ENCODE measurements at regions not wholly inside any gene's neighbourhood (a gene's known extent, or its start where the extent isn't known, plus 50 kb on each side); places are given as distances from the start of the nearest gene placed in this dataset.
"Not testable (repeated sequence)": the region's sequence is repeated elsewhere in the genome, so short reads cannot be mapped to it uniquely, and the experiment has no call there.

- TF ChIP-seq ZNF70 (CRISPR knock-in tag; IDR thresholded peaks at IDR 0.05): no peak
- TF ChIP-seq SNAI2 (CRISPR knock-in tag; IDR thresholded peaks at IDR 0.05): no peak
- peak; percentile 42; the same call in 1 of the 2 replicates for TF ChIP-seq ISL1 (CRISPR knock-in tag; IDR thresholded peaks at IDR 0.05)
- peak; percentile 48; the same call in 1 of the 2 replicates for TF ChIP-seq ZFP3 (CRISPR knock-in tag; IDR thresholded peaks at IDR 0.05)
Observed at GRCh38 chr6:21873562-21873961, 280.0 kb downstream of the SOX4 start.

GRCh38 chr6:21874372-21874771 lies 280.8 kb downstream of the SOX4 start:
- ATAC-seq: no peak; the same call in 2 of the 3 replicates
- no peak for TF ChIP-seq OSR1 (CRISPR knock-in tag; IDR thresholded peaks at IDR 0.05)
- no peak for TF ChIP-seq ARNTL (CRISPR knock-in tag; IDR thresholded peaks at IDR 0.05; ENCODE audit: borderline replicate concordance, low read depth)
- TF ChIP-seq TCF4 (CRISPR knock-in tag; IDR thresholded peaks at IDR 0.05; ENCODE audit: borderline replicate concordance): no peak
- TF ChIP-seq SNAI2 (CRISPR knock-in tag; IDR thresholded peaks at IDR 0.05): no peak
- no peak for TF ChIP-seq POU6F1 (CRISPR knock-in tag; IDR thresholded peaks at IDR 0.05; ENCODE audit: borderline replicate concordance, low read depth)
- no peak for TF ChIP-seq ZFP3 (CRISPR knock-in tag; IDR thresholded peaks at IDR 0.05)
- no peak for TF ChIP-seq ESRRG (CRISPR knock-in tag; IDR thresholded peaks at IDR 0.05)
- no peak for TF ChIP-seq PATZ1 (CRISPR knock-in tag; IDR thresholded peaks at IDR 0.05; ENCODE audit: borderline replicate concordance)

More at GRCh38 chr6:21873562-21873961, 280.0 kb downstream of the SOX4 start:
- ATAC-seq: peak; percentile 97

- not testable (repeated sequence) for ATAC-seq
Observed at GRCh38 chr6:21877037-21877436, 283.5 kb downstream of the SOX4 start.

GRCh38 chr6:21880249-21880648 lies 286.7 kb downstream of the SOX4 start:
- ATAC-seq: not testable (repeated sequence)

- no peak for TF ChIP-seq OSR1 (CRISPR knock-in tag; IDR thresholded peaks at IDR 0.05)
- TF ChIP-seq BACH2 (CRISPR knock-in tag; IDR thresholded peaks at IDR 0.05; ENCODE audit: borderline replicate concordance): no peak
- no peak for TF ChIP-seq CREB5 (CRISPR knock-in tag; IDR thresholded peaks at IDR 0.05; ENCODE audit: low read depth)
- no peak for TF ChIP-seq PATZ1 (CRISPR knock-in tag; IDR thresholded peaks at IDR 0.05; ENCODE audit: borderline replicate concordance)
- no peak for TF ChIP-seq GLIS3 (CRISPR knock-in tag; IDR thresholded peaks at IDR 0.05)
- no peak for TF ChIP-seq CSDC2 (CRISPR knock-in tag; IDR thresholded peaks at IDR 0.05)
- TF ChIP-seq TOX (CRISPR knock-in tag; IDR thresholded peaks at IDR 0.05; ENCODE audit: borderline replicate concordance): no peak
- TF ChIP-seq ZC3H10 (CRISPR knock-in tag; IDR thresholded peaks at IDR 0.05): no peak
- TF ChIP-seq ZFP3 (CRISPR knock-in tag; IDR thresholded peaks at IDR 0.05): no peak
- TF ChIP-seq ZNF565 (CRISPR knock-in tag; conservative IDR thresholded peaks at IDR 0.05; ENCODE audit: low read depth): no peak
- TF ChIP-seq POU6F1 (CRISPR knock-in tag; IDR thresholded peaks at IDR 0.05; ENCODE audit: borderline replicate concordance, low read depth): no peak
- no peak for TF ChIP-seq ISL1 (CRISPR knock-in tag; IDR thresholded peaks at IDR 0.05)
- no peak for TF ChIP-seq SNAI2 (CRISPR knock-in tag; IDR thresholded peaks at IDR 0.05)
- no peak for ATAC-seq
Observed at GRCh38 chr6:21881969-21882465, 288.5 kb downstream of the SOX4 start.
